ENCODE measurements at regions not wholly inside any gene's neighbourhood (a gene's known extent, or its start where the extent isn't known, plus 50 kb on each side); places are given as distances from the start of the nearest gene placed in this dataset.
"Not testable (repeated sequence)": the region's sequence is repeated elsewhere in the genome, so short reads cannot be mapped to it uniquely, and the experiment has no call there.

DNA sequence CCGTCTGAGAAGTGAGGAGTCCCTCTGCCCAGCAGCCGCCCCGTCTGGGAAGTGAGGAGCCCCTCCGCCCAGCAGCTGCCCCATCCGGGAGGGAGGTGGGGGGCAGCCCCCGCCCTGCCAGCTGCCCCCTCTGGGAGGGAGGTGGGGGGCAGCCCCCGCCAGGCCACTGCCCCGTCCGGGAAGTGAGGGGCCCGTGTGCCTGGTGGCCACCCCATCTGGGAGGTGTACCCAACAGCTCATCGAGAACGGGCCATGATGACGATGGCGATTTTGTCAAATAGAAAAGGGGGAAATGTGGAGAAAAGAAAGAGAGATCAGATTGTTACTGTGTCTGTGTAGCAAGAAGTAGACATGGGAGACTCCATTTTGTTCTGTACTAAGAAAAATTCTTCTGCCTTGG is 208.8 kb downstream of the KDM5D start:
- DNase-seq (ENCODE audit: low spot score) = not testable (repeated sequence)

- no peak for DNase-seq (ENCODE audit: low spot score)
Observed at GRCh38 chrY:19521976-19522375, 222.6 kb downstream of the KDM5D start.

GRCh38 chrY:19503092-19503449 is 241.5 kb downstream of the KDM5D start:
- DNase-seq (ENCODE audit: low spot score) = no peak

DNA sequence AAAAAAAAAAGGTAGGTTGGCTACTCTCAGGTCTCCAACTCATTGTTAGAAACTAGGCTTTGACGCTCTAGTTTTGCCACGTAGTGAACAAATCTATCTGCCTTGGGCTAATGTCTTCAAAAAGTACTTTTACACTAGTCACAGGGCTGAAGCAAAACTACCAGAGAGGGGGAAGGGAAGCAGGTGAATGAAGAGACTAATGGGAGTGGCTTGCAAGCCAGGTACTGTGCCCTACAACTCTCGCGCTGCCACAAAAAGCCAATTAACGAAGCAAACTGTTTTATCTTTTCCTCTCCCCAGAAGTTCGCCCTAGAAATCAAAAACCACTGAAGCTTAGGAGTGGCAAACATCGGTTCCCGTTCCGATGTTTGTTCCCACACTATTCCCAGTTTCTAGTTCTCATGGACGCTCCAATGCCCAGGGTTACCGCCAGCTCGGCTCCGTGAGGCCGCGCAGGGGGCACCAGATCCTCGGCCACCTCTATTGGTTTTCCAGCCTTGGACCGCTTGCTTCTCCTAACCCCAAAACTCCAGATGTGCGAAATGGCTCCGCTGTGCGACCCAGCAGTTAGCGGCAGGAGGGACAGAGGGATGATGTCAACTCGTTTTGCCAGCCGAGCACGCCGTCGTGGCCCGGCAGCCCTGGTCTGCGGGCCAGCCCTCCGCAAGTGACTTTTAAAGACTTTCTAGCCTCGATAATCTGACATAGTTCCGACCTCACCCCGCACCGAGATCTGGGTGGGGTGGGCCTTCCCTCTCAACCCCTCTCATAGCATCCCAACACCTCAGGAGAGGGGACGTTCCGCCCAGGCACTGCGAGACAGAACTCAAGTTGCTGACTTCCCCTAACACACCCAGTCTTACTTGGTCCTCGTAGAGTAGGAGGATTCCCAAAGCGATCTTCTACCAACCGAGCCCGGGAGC is 242.1 kb downstream of the KDM5D start:
- DNase-seq (ENCODE audit: low spot score) = no peak

DNA sequence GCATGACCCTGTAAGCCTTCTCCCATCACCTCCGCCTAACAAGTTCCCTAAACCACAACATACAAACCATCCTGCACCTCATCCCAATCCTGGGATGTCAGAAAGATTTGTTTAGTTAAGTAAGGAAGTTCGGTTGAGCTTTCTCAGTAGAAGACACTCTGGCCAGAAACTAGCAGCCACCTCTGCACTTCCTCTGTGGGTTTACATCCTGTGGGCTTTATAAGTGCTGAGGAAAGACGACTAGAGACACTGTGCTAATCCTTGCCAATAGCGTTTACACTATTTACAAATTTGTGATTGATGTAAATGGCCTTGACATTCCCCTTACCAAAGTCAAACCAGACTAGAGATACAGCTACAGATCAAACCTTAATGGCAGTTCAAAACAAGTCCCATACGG is 246.0 kb downstream of the KDM5D start:
- DNase-seq (ENCODE audit: low spot score) = no peak

DNA sequence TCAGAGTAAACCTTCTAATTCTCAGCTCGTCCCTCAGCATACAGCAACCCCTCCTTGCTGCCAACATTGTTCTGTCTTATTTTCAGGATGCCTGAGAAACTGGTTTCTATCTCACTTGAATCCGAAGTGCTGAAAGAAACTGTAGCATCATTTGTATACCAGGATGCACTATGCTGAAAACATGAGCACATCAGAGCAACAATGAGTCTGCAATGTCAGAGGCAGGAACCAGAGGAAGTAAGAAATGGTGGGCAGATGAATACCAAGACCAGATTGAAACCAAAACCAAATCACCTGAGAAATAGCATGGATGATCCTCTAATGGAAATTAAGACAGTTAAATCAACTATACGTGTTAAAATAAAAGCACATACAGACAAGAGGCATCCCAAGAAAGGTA is 257.0 kb downstream of the KDM5D start:
- DNase-seq (ENCODE audit: low spot score) = no peak

GRCh38 chrY:19484997-19485396 is 259.5 kb downstream of the KDM5D start:
- no peak for DNase-seq (ENCODE audit: low spot score)

DNA sequence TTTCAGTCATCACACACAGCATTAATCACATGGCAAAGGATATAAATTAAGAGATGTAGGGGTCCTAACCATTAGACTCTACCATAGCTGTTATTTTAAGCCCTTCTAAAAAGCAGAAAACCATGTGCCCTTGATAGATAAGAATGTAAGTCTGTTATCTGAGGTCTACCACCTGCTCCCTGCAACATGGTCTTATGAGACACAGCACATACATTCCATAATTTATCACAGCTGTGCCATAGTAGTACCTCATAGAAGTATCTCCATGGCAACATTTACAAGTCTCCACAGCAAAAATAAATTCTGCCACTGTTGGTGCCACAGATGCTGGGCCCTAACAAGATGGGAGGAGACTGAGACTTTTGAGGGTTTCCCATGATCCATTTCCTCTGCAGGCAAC is 265.4 kb downstream of the KDM5D start:
- peak; percentile 3 for DNase-seq (ENCODE audit: low spot score)

DNA sequence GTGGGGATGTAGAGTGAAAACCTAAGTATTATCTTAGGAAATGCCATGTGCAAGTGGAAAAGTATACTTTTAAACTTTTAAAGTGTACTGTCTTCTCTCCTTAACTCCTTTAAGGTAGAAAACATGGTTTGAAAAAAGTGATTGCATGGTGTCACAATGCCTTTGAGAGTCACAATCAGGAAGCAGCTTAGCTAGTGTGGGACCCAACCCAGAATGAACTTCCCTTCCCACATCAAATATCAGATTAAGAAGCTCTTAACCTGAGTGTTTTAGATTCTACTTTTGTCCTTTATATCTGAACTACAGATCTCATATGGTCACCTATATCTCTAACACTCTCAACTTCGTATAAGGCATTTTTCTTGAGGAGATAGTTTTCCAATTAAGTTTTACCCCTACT is 266.6 kb downstream of the KDM5D start:
- no peak for DNase-seq (ENCODE audit: low spot score)

GRCh38 chrY:19465809-19466208 is 278.7 kb downstream of the KDM5D start:
- DNase-seq (ENCODE audit: low spot score) = no peak

- DNase-seq (ENCODE audit: low spot score) = no peak
Observed at GRCh38 chrY:19456855-19457448, 287.6 kb downstream of the KDM5D start.

GRCh38 chrY:19433059-19433458 is 311.5 kb downstream of the KDM5D start:
- DNase-seq (ENCODE audit: low spot score) = peak; percentile 46

DNA sequence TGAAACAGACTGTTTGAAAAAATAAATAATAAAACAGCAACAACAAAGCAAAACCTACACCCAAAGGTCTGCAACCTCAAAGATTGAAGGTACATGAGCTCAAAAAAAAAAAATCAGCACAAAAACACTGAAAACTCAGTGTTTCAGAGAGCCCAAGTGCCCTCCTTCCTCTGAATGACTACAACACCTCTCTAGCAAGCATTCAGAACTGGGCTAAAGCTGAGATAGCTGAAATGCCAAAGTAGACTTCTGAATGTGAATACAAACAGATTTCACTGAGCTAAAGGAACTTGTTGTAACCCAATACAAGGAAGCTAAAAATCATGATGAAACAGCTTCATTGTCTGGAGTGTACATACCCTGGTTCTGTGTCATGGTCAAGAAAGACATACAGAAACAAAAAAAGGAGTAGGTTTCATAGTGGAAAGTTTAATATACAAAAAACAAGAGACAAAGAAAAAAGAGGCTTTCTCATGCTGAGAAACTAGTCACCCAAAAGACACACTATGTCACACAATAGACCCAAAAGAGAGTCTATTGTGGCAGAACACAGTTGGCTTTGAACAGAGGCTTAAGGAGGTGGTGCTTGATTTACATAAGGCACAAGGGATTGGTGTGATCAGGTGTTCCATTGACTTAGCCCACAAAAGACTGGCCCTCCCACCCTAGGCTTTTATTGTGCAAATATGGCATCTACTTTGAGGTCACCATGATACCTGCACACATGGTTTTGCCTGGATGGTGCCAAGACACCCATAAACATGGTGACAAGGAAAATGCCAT is 316.6 kb downstream of the KDM5D start:
- no peak for DNase-seq (ENCODE audit: low spot score)

- not testable (repeated sequence) for DNase-seq (ENCODE audit: low spot score)
Observed at GRCh38 chrY:19427191-19427590, 317.3 kb downstream of the KDM5D start.

DNA sequence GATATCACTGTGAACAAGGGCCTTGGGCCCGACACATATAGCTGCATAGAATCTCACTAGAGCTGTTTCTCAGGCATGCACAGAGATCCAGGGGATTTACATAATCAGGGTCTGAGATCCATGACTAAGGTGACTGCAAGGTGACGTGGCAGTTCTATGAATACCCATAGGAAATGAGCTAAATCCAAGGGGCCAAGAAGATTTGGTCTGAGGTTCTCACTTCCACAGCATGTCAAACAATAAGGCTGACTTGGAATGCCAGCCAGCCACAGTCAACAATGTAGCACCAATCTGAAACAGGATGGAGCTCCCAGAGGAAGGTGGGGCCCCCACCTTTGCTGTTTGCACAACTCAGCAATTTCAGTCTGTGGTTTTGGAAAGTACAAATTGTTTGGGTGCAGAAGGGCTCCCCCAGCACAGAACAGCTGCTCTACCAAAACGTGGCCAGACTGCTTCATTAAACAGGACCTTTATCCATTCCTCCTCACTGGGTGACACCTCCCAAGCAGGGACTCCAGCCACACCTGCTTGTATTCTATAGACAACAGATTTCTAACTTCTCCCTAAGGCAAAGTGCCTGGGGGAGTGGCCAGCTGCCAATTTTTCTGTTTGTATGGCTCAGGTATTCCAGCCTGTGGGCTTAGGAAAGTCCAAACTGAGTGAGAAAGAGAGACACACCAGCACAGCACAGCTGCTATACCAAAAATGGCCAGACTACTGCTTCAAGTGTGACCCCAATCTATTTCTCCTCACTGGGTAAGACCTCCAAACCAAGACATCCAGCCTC is 333.4 kb downstream of the KDM5D start:
- no peak for DNase-seq (ENCODE audit: low spot score)

DNA sequence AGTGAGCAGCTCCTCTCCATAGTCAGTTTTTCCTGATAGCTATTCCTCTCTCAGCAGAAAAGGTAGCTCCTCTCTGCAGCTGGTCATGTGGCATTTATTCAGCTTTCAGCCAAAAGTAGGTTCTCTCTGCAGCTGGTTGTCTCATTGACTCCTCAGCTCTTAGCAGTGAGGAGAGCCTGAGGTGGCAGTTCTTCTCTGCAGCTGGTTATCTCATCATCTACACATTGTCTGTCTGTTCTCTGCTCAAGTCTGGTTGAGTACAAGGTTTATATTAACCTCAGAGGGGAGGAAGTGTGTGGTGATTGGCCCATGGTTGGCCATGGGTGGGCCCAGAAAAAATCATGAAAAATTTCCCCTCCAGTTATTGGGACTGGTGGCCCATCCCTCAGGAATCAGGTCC is 338.3 kb downstream of the KDM5D start:
- no peak for DNase-seq (ENCODE audit: low spot score)

GRCh38 chrY:19405598-19405997 is 338.9 kb downstream of the KDM5D start:
- DNase-seq (ENCODE audit: low spot score) = no peak

DNA sequence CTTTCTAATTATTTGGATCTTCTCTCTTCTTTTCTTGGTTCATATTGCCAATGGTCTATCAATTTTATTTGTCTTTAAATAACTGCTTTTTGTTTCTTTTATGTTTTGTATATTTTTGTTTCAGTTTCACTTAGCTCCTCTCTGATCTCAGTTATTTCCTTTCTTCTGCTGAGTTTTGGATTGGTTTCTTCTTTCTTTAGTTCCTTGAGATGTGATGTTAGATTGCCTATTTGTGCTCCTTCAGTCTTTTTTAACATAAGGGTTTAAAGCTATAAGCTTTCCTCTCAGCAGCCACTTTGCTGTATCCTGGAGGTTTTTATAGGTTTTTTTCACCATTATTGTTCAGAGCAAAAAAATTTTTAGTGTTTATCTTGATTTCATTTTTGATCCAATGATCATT is 351.6 kb downstream of the KDM5D start:
- no peak for DNase-seq (ENCODE audit: low spot score)

DNA sequence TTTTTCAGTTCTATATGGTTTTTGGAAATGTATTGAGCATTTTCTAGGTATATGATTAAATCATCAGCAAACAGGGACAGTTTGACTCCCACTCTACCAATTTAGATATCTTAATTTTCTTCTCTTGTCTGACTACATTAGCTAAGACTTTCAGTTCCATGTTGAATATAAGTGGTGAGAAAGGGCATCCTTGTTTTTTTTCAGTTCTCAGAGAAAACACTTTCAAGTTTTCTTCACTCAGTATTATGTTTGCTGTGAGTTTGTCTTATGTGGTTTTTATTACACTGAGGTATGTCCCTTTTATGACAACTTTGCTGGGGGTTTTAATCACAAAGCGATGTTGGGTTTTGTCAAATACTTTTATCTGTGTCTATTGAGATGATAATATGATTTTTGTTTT is 352.6 kb downstream of the KDM5D start:
- DNase-seq (ENCODE audit: low spot score) = no peak

DNA sequence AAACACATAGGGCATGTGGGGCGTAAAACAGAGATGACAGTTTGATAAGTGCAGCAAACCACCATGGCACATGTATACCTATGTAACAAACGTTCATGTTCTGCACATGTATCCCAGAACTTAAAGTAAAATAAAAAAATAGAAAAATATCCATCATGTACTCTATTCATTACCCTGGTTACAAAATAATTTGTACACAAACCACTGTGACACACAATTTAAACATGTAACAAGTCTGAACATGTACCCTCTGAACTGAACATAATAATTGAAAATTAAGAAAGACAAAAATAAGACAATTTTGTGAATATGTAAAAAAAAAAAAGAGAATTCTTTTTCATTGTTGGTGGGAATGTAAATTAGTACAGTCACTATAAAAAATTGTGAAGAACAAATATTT is 379.2 kb downstream of the KDM5D start:
- no peak for DNase-seq (ENCODE audit: low spot score)

GRCh38 chrY:19357249-19357648 is 387.3 kb downstream of the KDM5D start:
- DNase-seq (ENCODE audit: low spot score) = no peak

GRCh38 chrY:19356735-19357134 is 387.8 kb downstream of the KDM5D start:
- DNase-seq (ENCODE audit: low spot score) = no peak

All from hematopoietic multipotent progenitor cell treated with erythropoietin and hydrocortisone succinate and interleukin-3 and kit ligand, for 17 days (in vitro differentiated cells).